SU-DHL-6 (cell line): ENCODE measurements at regions not wholly inside any gene's neighbourhood (a gene's known extent, or its start where the extent isn't known, plus 50 kb on each side); places are given as distances from the start of the nearest gene placed in this dataset.

Experiments
- H2AFZ ChIP-seq: fragments of 200-600 bp; sonication (generic); 2 replicates; pipeline ENCODE4 v1.6.1; 2014; ENCODE audit warnings: low read depth, mild to moderate bottlenecking, moderate library complexity, mixed read lengths, antibody characterized with exemption, low read length; ENCODE audit not compliant: severe bottlenecking
- H3F3A ChIP-seq: fragments of 200-600 bp; shearing (Covaris generic); 2 replicates; pipeline ENCODE4 v1.6.0; 2016; ENCODE audit warnings: antibody characterized with exemption, mild to moderate bottlenecking; ENCODE audit not compliant: insufficient read depth
- H3K27ac ChIP-seq: fragments of 200-600 bp; sonication (generic); 2 replicates; pipeline ENCODE4 v1.5.1; 2016; ENCODE audit warnings: low read depth, mild to moderate bottlenecking, low read length, moderate library complexity, mixed read lengths
- H3K27me3 ChIP-seq: fragments of 200-600 bp; sonication (generic), shearing (Covaris generic); 2 replicates; pipeline ENCODE4 v1.6.0; 2014; ENCODE audit warnings: mild to moderate bottlenecking, low read length
- H3K36me3 ChIP-seq: fragments of 200-600 bp; sonication (generic); 2 replicates; pipeline ENCODE4 v1.6.1; 2014; ENCODE audit warnings: mild to moderate bottlenecking, low read length, mixed read lengths
- H3K4me2 ChIP-seq: fragments of 300-600, 200-600 bp; shearing (Covaris generic), sonication (generic); 2 replicates; pipeline ENCODE4 v1.6.0; 2014; ENCODE audit warnings: low read length, low read depth, mild to moderate bottlenecking; ENCODE audit not compliant: poor library complexity, severe bottlenecking
- H3K4me3 ChIP-seq: fragments of 200-600 bp; sonication (generic); 2 replicates; pipeline ENCODE4 v1.5.1; 2014; ENCODE audit warnings: antibody characterized with exemption, low read length, mild to moderate bottlenecking, mixed read lengths; ENCODE audit not compliant: insufficient read depth, poor library complexity, severe bottlenecking
- H3K79me2 ChIP-seq: fragments of 200-600 bp; sonication (generic); 2 replicates; pipeline ENCODE4 v1.6.1; 2014; ENCODE audit warnings: mild to moderate bottlenecking, low read length, moderate library complexity; ENCODE audit not compliant: insufficient read depth
- H3K9ac ChIP-seq: fragments of 200-600 bp; sonication (generic); 2 replicates; pipeline ENCODE4 v1.7.0; 2014; ENCODE audit warnings: mild to moderate bottlenecking, low read length
- H3K9me2 ChIP-seq: fragments of 200-600 bp; sonication (generic); replicated peaks from 2 replicates; pipeline ENCODE4 v1.6.1; 2014; ENCODE audit warnings: low read length; ENCODE audit not compliant: insufficient read depth
- H3K9me3 ChIP-seq: fragments of 200-600 bp; sonication (generic); 2 replicates; pipeline ENCODE4 v1.6.1; 2014; ENCODE audit warnings: low read length, mixed read lengths; ENCODE audit not compliant: insufficient read depth
- H4K20me1 ChIP-seq: fragments of 200-600 bp; sonication (generic); 2 replicates; pipeline ENCODE4 v1.6.1; 2014; ENCODE audit warnings: low read depth, mild to moderate bottlenecking, antibody characterized with exemption, low read length, moderate library complexity, mixed read lengths
- EZH2phosphoT487 ChIP-seq: fragments of 200-600 bp; sonication (generic), shearing (Covaris generic); conservative IDR thresholded peaks from 2 replicates; pipeline ENCODE4 v1.6.1; 2018; ENCODE audit warnings: mild to moderate bottlenecking, antibody characterized with exemption, low read length, moderate library complexity, mixed read lengths
- TF ChIP-seq, protein P1 (sequence below): fragments of 200-600 bp; sonication (generic); IDR thresholded peaks from one replicate; pipeline ENCODE4 v1.5.1; 2017; ENCODE audit warnings: antibody characterized with exemption, mild to moderate bottlenecking, low read length, moderate library complexity; ENCODE audit not compliant: insufficient read depth, poor library complexity, severe bottlenecking

DNA sequence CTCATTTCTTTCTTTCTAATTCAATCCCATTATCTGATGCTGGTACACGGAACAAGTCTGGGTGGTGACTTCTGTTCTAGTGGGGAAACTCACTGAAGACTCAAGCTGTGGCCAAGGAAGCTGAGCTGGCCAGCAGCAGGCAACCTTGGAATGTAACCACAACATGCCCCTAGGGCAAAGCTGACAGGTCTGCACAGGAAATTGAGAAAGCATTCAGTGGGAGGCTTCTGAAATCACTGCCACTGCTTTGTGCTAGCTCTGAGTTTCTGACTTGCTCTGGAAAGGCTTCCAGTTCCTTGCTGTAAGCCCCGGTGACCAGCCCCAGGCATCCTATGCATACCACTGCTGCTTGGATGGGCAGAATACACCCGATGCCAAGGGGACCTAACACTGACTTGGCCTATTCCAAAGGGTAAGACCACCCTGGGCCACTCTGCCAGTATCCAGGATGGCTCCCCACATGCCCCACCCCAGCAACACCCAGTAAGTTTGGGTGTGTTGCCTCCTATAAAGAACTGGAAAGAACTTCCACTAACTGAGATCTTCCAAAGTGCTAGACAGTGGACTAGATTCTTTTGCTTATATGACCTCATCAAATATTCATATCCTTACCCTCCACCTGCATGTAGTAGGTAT is 84.5 kb upstream of the CDKN3 start:
- Histone ChIP-seq H3K4me2 (no peak overlapping the region), H4K20me1 (no peaks in the 10 kb centered on the region), H3K36me3 (no peaks in the 10 kb centered on the region), H3F3A (no peaks in the 10 kb centered on the region), H3K9me3 (no peaks in the 10 kb centered on the region), H3K4me3 (no peak overlapping the region), H3K27me3 (no peaks in the 10 kb centered on the region), H3K79me2 (no peaks in the 10 kb centered on the region), H3K9ac (no peak overlapping the region), H2AFZ (no peak overlapping the region), H3K27ac (no peak overlapping the region), H3K9me2 (no peaks in the 10 kb centered on the region)
- no peak for TF ChIP-seq EZH2phosphoT487
- TF ChIP-seq, protein P1, sequence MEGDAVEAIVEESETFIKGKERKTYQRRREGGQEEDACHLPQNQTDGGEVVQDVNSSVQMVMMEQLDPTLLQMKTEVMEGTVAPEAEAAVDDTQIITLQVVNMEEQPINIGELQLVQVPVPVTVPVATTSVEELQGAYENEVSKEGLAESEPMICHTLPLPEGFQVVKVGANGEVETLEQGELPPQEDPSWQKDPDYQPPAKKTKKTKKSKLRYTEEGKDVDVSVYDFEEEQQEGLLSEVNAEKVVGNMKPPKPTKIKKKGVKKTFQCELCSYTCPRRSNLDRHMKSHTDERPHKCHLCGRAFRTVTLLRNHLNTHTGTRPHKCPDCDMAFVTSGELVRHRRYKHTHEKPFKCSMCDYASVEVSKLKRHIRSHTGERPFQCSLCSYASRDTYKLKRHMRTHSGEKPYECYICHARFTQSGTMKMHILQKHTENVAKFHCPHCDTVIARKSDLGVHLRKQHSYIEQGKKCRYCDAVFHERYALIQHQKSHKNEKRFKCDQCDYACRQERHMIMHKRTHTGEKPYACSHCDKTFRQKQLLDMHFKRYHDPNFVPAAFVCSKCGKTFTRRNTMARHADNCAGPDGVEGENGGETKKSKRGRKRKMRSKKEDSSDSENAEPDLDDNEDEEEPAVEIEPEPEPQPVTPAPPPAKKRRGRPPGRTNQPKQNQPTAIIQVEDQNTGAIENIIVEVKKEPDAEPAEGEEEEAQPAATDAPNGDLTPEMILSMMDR: no peak

DNA sequence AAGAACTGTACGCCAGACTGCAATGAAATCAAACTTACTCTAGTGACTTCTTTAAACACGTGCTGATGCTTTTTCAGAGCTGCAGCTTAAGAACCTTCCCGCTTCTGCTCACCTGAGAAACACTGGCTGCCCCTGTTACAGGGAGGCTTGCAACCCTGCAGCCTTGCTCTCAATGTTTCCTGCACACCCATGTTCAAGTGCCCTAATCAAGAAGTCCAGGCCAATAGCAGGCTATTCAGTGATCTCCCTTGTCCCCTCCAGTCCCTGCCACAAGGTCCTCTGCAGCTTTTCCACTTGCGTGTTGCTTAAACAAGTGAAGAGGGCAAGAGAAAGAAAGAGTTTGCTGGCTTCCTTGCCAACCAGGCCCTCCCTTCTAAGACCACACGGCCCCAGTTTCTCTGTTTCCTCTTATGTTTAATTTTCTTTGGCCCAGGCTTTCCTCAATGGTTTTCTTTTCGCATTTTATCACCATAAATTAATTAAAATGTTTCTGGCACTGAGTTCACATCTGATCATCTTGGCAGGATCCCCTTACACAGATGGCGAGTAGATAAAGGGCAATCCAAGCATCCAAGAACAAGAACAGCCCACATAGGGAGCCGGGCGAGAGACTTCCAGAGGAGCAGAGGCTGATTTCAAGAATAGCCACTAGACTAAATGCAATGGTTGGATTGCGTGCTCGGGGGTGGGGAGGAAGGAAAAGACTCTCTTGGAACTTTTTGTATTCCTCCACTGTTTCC is 82.3 kb upstream of the CDKN3 start:
- no peak overlapping the region for H3K4me2 ChIP-seq
- H3K9ac ChIP-seq: no peak overlapping the region
- TF ChIP-seq, protein P1: no peak
- no peak for TF ChIP-seq EZH2phosphoT487
- no peaks in the 10 kb centered on the region for H3K79me2 ChIP-seq
- no peaks in the 10 kb centered on the region for H3K9me2 ChIP-seq
- no peaks in the 10 kb centered on the region for H3K9me3 ChIP-seq
- no peaks in the 10 kb centered on the region for H3K27me3 ChIP-seq
- no peaks in the 10 kb centered on the region for H3K36me3 ChIP-seq
- H3F3A ChIP-seq: no peaks in the 10 kb centered on the region
- H3K4me3 ChIP-seq: no peak overlapping the region
- no peaks in the 10 kb centered on the region for H4K20me1 ChIP-seq
- no peak overlapping the region for H3K27ac ChIP-seq
- no peak overlapping the region for H2AFZ ChIP-seq

DNA sequence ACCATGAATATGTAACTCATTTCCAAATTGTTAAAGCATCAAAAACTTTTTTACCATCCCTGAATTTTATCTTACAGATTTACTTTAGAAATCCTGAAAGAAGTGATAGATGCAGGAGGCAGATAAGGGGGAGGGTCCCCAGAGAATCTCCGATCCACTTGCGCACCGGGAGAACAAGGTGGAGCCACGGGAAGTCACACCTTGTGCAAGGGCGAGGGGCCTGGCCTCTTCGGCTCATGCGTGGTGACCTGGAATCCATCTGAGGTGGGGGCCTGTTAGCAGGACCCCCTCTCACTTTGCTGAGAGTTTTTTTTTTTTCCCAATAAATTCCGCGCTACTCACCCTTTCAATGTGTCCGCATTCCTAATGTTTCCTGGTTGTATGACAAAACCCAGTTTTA is 80.2 kb upstream of the CDKN3 start:
- Histone ChIP-seq H3K9me3 (no peaks in the 10 kb centered on the region), H3K27ac (no peak overlapping the region), H3K27me3 (no peaks in the 10 kb centered on the region), H2AFZ (no peak overlapping the region), H3K4me3 (no peak overlapping the region), H3K9me2 (no peaks in the 10 kb centered on the region), H4K20me1 (no peaks in the 10 kb centered on the region), H3K4me2 (no peak overlapping the region), H3K79me2 (no peaks in the 10 kb centered on the region), H3F3A (no peaks in the 10 kb centered on the region), H3K9ac (no peak overlapping the region), H3K36me3 (no peaks in the 10 kb centered on the region)
- TF ChIP-seq EZH2phosphoT487: no peak
- TF ChIP-seq, protein P1: no peak
